ENCODE measurements at regions not wholly inside any gene's neighbourhood (a gene's known extent, or its start where the extent isn't known, plus 50 kb on each side); places are given as distances from the start of the nearest gene placed in this dataset.
"Not testable (repeated sequence)": the region's sequence is repeated elsewhere in the genome, so short reads cannot be mapped to it uniquely, and the experiment has no call there.

GRCh38 chr6:58342287-58342686 is 1024.9 kb downstream of the PRIM2 start:
- DNase-seq (ENCODE audit: low read depth, low spot score); BruUV-seq (replicated peaks); CTCF ChIA-PET; H2AFZ ChIP-seq (ENCODE audit: low read depth, low read length, poor library complexity, severe bottlenecking); H3K9me3 ChIP-seq (ENCODE audit: control insufficient read depth in 1 of 2, insufficient read depth in 1 of 2, low read depth in 1 of 2, low read length in 2 of 2); H4K20me1 ChIP-seq (ENCODE audit: insufficient read depth); RAD21 ChIA-PET (ENCODE audit: low non-redundant PET in 1 of 2, low total read pairs in 2 of 2, uncharacterized antibody in 2 of 2, unreplicated experiment in 2 of 2); H3K27me3 ChIP-seq (ENCODE audit: insufficient read depth, low read length); H3K27ac ChIP-seq (ENCODE audit: low read depth, low read length); H3K4me1 ChIP-seq (ENCODE audit: control insufficient read depth in 1 of 2, insufficient read depth in 2 of 2, low read length in 2 of 2); ATAC-seq; H3K36me3 ChIP-seq (ENCODE audit: control insufficient read depth in 1 of 2, insufficient read depth in 2 of 2, low read length in 2 of 2); POLR2A ChIA-PET; H3K9ac ChIP-seq (ENCODE audit: low read length); H3K79me2 ChIP-seq (ENCODE audit: insufficient read depth, low read length); intact Hi-C loops (cut with micrococcal nuclease); H3K4me2 ChIP-seq (ENCODE audit: low read length); H3K4me3 ChIP-seq (replicated peaks in 1 of 2; ENCODE audit: low read depth in 1 of 2, low read length in 2 of 2); H3K9me2 ChIP-seq (ENCODE audit: insufficient read depth): not testable (repeated sequence)

GRCh38 chr6:58347534-58347933 is 1030.1 kb downstream of the PRIM2 start:
- H3K79me2 ChIP-seq (ENCODE audit: insufficient read depth, low read length); intact Hi-C loops (cut with micrococcal nuclease); H3K4me3 ChIP-seq (replicated peaks in 1 of 2; ENCODE audit: low read depth in 1 of 2, low read length in 2 of 2); H3K9me2 ChIP-seq (ENCODE audit: insufficient read depth); H4K20me1 ChIP-seq (ENCODE audit: insufficient read depth); H3K27me3 ChIP-seq (ENCODE audit: insufficient read depth, low read length); H3K9me3 ChIP-seq (ENCODE audit: control insufficient read depth in 1 of 2, insufficient read depth in 1 of 2, low read depth in 1 of 2, low read length in 2 of 2); H3K4me1 ChIP-seq (ENCODE audit: control insufficient read depth in 1 of 2, insufficient read depth in 2 of 2, low read length in 2 of 2); POLR2A ChIA-PET; BruUV-seq (replicated peaks); H3K36me3 ChIP-seq (ENCODE audit: control insufficient read depth in 1 of 2, insufficient read depth in 2 of 2, low read length in 2 of 2); CTCF ChIA-PET; H3K4me2 ChIP-seq (ENCODE audit: low read length); H3K9ac ChIP-seq (ENCODE audit: low read length); ATAC-seq; RAD21 ChIA-PET (ENCODE audit: low non-redundant PET in 1 of 2, low total read pairs in 2 of 2, uncharacterized antibody in 2 of 2, unreplicated experiment in 2 of 2); DNase-seq (ENCODE audit: low read depth, low spot score); H2AFZ ChIP-seq (ENCODE audit: low read depth, low read length, poor library complexity, severe bottlenecking); H3K27ac ChIP-seq (ENCODE audit: low read depth, low read length): not testable (repeated sequence)

GRCh38 chr6:58351619-58352018 is 1034.2 kb downstream of the PRIM2 start:
- H3K79me2 ChIP-seq (ENCODE audit: insufficient read depth, low read length); intact Hi-C loops (cut with micrococcal nuclease); BruUV-seq (replicated peaks); DNase-seq (ENCODE audit: low read depth, low spot score); H2AFZ ChIP-seq (ENCODE audit: low read depth, low read length, poor library complexity, severe bottlenecking); H3K4me2 ChIP-seq (ENCODE audit: low read length); POLR2A ChIA-PET; RAD21 ChIA-PET (ENCODE audit: low non-redundant PET in 1 of 2, low total read pairs in 2 of 2, uncharacterized antibody in 2 of 2, unreplicated experiment in 2 of 2); H3K36me3 ChIP-seq (ENCODE audit: control insufficient read depth in 1 of 2, insufficient read depth in 2 of 2, low read length in 2 of 2); H3K9me2 ChIP-seq (ENCODE audit: insufficient read depth); H3K4me3 ChIP-seq (replicated peaks in 1 of 2; ENCODE audit: low read depth in 1 of 2, low read length in 2 of 2); H3K4me1 ChIP-seq (ENCODE audit: control insufficient read depth in 1 of 2, insufficient read depth in 2 of 2, low read length in 2 of 2); H3K27ac ChIP-seq (ENCODE audit: low read depth, low read length); H3K27me3 ChIP-seq (ENCODE audit: insufficient read depth, low read length); ATAC-seq; CTCF ChIA-PET; H3K9ac ChIP-seq (ENCODE audit: low read length); H4K20me1 ChIP-seq (ENCODE audit: insufficient read depth); H3K9me3 ChIP-seq (ENCODE audit: control insufficient read depth in 1 of 2, insufficient read depth in 1 of 2, low read depth in 1 of 2, low read length in 2 of 2): not testable (repeated sequence)

- H3K4me1 ChIP-seq (ENCODE audit: control insufficient read depth in 1 of 2, insufficient read depth in 2 of 2, low read length in 2 of 2); H3K27ac ChIP-seq (ENCODE audit: low read depth, low read length); BruUV-seq (replicated peaks); H3K9me2 ChIP-seq (ENCODE audit: insufficient read depth); POLR2A ChIA-PET; H3K36me3 ChIP-seq (ENCODE audit: control insufficient read depth in 1 of 2, insufficient read depth in 2 of 2, low read length in 2 of 2); intact Hi-C loops (cut with micrococcal nuclease); H3K27me3 ChIP-seq (ENCODE audit: insufficient read depth, low read length); H3K4me3 ChIP-seq (replicated peaks in 1 of 2; ENCODE audit: low read depth in 1 of 2, low read length in 2 of 2); H2AFZ ChIP-seq (ENCODE audit: low read depth, low read length, poor library complexity, severe bottlenecking); ATAC-seq; RAD21 ChIA-PET (ENCODE audit: low non-redundant PET in 1 of 2, low total read pairs in 2 of 2, uncharacterized antibody in 2 of 2, unreplicated experiment in 2 of 2); H4K20me1 ChIP-seq (ENCODE audit: insufficient read depth); H3K9ac ChIP-seq (ENCODE audit: low read length); CTCF ChIA-PET; H3K4me2 ChIP-seq (ENCODE audit: low read length); H3K9me3 ChIP-seq (ENCODE audit: control insufficient read depth in 1 of 2, insufficient read depth in 1 of 2, low read depth in 1 of 2, low read length in 2 of 2); H3K79me2 ChIP-seq (ENCODE audit: insufficient read depth, low read length); DNase-seq (ENCODE audit: low read depth, low spot score): not testable (repeated sequence)
Observed at GRCh38 chr6:58358452-58358851, 1041.0 kb downstream of the PRIM2 start.

- POLR2A ChIA-PET; DNase-seq (ENCODE audit: low read depth, low spot score); H3K9me3 ChIP-seq (ENCODE audit: control insufficient read depth in 1 of 2, insufficient read depth in 1 of 2, low read depth in 1 of 2, low read length in 2 of 2); H2AFZ ChIP-seq (ENCODE audit: low read depth, low read length, poor library complexity, severe bottlenecking); RAD21 ChIA-PET (ENCODE audit: low non-redundant PET in 1 of 2, low total read pairs in 2 of 2, uncharacterized antibody in 2 of 2, unreplicated experiment in 2 of 2); H3K4me1 ChIP-seq (ENCODE audit: control insufficient read depth in 1 of 2, insufficient read depth in 2 of 2, low read length in 2 of 2); H3K4me2 ChIP-seq (ENCODE audit: low read length); ATAC-seq; CTCF ChIA-PET; BruUV-seq (replicated peaks); H3K9ac ChIP-seq (ENCODE audit: low read length); H3K9me2 ChIP-seq (ENCODE audit: insufficient read depth); H3K79me2 ChIP-seq (ENCODE audit: insufficient read depth, low read length); H3K27ac ChIP-seq (ENCODE audit: low read depth, low read length); H3K4me3 ChIP-seq (replicated peaks in 1 of 2; ENCODE audit: low read depth in 1 of 2, low read length in 2 of 2); H4K20me1 ChIP-seq (ENCODE audit: insufficient read depth); intact Hi-C loops (cut with micrococcal nuclease); H3K27me3 ChIP-seq (ENCODE audit: insufficient read depth, low read length); H3K36me3 ChIP-seq (ENCODE audit: control insufficient read depth in 1 of 2, insufficient read depth in 2 of 2, low read length in 2 of 2): not testable (repeated sequence)
Observed at GRCh38 chr6:58365856-58366255, 1048.4 kb downstream of the PRIM2 start.
